ENCODE measurements at regions not wholly inside any gene's neighbourhood (a gene's known extent, or its start where the extent isn't known, plus 50 kb on each side); places are given as distances from the start of the nearest gene placed in this dataset.

DNA sequence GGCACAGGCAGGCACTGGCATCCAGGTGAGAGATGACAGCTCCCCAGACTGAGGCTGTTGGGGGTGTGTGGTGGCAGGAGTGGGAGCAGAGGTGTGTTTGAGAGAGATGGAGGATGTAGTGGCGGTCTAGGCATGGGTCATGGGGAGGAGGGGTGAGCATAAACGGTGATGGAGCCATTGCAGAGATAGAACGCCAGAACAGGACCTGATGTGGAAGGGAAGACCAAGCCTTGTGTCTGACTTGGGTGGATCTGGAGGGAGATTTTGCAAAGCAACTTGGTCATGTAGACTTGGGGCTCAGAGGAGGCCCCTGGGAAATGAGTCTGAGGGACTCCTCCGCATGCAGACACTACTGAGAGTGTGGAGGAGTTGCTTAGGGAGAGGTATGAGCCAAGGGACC is 50.0 kb upstream of the CLDN5 start:
- H3K27me3 Mint-ChIP-seq, result peaks cover 0 to 11% of the 10 kb centered on the region in 2 donors
- H3K9me3 ChIP-seq (ENCODE audit: low read length), result no peaks in the 10 kb centered on the region
- H3K4me1 ChIP-seq (ENCODE audit: insufficient read depth, low read length), result peaks cover 20% of the 10 kb centered on the region
- H3K4me3 ChIP-seq (ENCODE audit: low read length), result no peak overlapping the region
- no peak for DNase-seq
- H3K4me3 Mint-ChIP-seq, result no peak overlapping the region
- no peaks in the 10 kb centered on the region for H3K36me3 ChIP-seq (ENCODE audit: insufficient read depth, low read length)
- no peaks in the 10 kb centered on the region for H3K9me3 Mint-ChIP-seq
- H3K4me1 Mint-ChIP-seq, result peaks cover 11 to 15% (median 13%) of the 10 kb centered on the region in 3 donors
- peaks cover 0 to 1% (median 0%) of the 10 kb centered on the region in 3 donors for H3K36me3 Mint-ChIP-seq
- POLR2A ChIA-PET, result no interaction called here
- no peaks in the 10 kb centered on the region for H3K27me3 ChIP-seq (ENCODE audit: insufficient read depth, low read length, poor library complexity, severe bottlenecking)
- CTCF ChIA-PET, result no interaction called here
- H3K27ac ChIP-seq (ENCODE audit: low read depth, low read length), result no peak overlapping the region
- peak overlapping the region in 1 of 8 donors; percentile 24 for H3K27ac Mint-ChIP-seq

DNA sequence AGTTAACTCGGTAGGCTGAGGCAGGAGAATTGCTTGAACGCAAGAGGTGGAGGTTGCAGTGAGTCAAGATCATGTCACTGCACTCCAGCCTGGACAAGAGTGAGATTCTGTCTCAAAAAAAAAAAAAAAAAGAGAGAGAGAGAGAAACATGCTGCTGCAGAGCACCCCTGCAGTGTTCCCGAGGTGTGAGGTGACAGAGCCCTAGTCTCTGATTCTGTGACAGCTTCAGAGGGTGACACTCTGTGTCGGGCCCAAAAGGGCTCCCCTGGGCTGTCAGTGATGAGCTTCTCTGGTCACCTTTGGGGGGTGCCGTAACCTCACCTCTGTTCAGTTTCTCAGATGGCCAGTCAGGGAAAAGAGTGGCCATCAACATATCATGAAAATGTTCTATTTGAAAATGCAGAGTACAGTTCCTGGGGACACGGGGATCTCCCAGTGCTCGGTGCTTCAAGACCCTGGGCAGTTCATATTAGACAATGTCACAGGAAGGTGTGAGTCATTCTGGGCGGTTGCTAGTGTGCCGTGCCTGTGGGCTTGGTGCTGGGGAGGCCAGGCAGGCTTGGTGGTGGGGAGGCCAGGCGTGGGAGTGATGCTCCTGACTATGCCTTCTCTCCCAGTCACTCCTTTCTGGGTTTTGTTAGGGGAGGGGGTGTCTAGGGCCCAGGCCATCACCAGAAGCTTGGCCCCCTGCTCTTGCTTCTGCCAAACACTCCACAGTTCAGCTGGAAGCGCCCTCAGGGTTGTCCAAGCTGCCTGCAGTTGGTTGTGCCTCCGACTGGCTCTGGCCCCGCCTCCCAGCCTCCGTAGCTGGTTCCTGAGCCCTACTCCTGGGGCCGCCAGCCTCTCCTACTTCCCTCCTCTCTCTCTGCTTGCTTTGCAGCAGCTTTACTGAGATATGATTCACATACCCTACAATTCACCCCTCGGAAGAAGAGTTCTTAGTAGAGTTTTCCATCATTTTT is 52.5 kb upstream of the CLDN5 start:
- Histone ChIP-seq H3K4me1 (ENCODE audit: insufficient read depth, low read length) (peaks cover 30% of the 10 kb centered on the region), H3K36me3 (ENCODE audit: insufficient read depth, low read length) (no peaks in the 10 kb centered on the region), H3K4me3 (ENCODE audit: low read length) (no peak overlapping the region), H3K9me3 (ENCODE audit: low read length) (no peaks in the 10 kb centered on the region), H3K27ac (ENCODE audit: low read depth, low read length) (no peak overlapping the region), H3K27me3 (ENCODE audit: insufficient read depth, low read length, poor library complexity, severe bottlenecking) (no peaks in the 10 kb centered on the region)
- DNase-seq, result no peak
- peaks cover 21 to 27% (median 26%) of the 10 kb centered on the region in 3 donors for H3K4me1 Mint-ChIP-seq
- CTCF ChIA-PET, result no interaction called here
- peak overlapping the region in 4 of 8 donors; percentile 37 to 93 (median 70) for H3K27ac Mint-ChIP-seq
- no peaks in the 10 kb centered on the region for H3K9me3 Mint-ChIP-seq
- POLR2A ChIA-PET, result no interaction called here
- H3K27me3 Mint-ChIP-seq, result peaks cover 0 to 15% of the 10 kb centered on the region in 2 donors
- H3K4me3 Mint-ChIP-seq, result peak overlapping the region in 2 of 7 donors; percentile 5 to 44
- H3K36me3 Mint-ChIP-seq, result peaks cover 0 to 1% (median 0%) of the 10 kb centered on the region in 3 donors

GRCh38 chr22:19577422-19577966 is 53.3 kb upstream of the CLDN5 start:
- Histone ChIP-seq H3K4me3 (ENCODE audit: low read length) (no peak overlapping the region), H3K36me3 (ENCODE audit: insufficient read depth, low read length) (no peaks in the 10 kb centered on the region), H3K4me1 (ENCODE audit: insufficient read depth, low read length) (peaks cover 30% of the 10 kb centered on the region), H3K9me3 (ENCODE audit: low read length) (no peaks in the 10 kb centered on the region), H3K27ac (ENCODE audit: low read depth, low read length) (no peak overlapping the region), H3K27me3 (ENCODE audit: insufficient read depth, low read length, poor library complexity, severe bottlenecking) (no peaks in the 10 kb centered on the region)
- Mint-ChIP-seq H3K4me1 (peaks cover 21 to 27% (median 26%) of the 10 kb centered on the region in 3 donors), H3K4me3 (no peak overlapping the region), H3K27ac (peak overlapping the region in 2 of 8 donors; percentile 83 to 93), H3K36me3 (no peaks in the 10 kb centered on the region), H3K27me3 (peaks cover 0 to 15% of the 10 kb centered on the region in 2 donors), H3K9me3 (no peaks in the 10 kb centered on the region)
- ChIA-PET CTCF (no interaction called here), POLR2A (no interaction called here)
- DNase-seq, result no peak

DNA sequence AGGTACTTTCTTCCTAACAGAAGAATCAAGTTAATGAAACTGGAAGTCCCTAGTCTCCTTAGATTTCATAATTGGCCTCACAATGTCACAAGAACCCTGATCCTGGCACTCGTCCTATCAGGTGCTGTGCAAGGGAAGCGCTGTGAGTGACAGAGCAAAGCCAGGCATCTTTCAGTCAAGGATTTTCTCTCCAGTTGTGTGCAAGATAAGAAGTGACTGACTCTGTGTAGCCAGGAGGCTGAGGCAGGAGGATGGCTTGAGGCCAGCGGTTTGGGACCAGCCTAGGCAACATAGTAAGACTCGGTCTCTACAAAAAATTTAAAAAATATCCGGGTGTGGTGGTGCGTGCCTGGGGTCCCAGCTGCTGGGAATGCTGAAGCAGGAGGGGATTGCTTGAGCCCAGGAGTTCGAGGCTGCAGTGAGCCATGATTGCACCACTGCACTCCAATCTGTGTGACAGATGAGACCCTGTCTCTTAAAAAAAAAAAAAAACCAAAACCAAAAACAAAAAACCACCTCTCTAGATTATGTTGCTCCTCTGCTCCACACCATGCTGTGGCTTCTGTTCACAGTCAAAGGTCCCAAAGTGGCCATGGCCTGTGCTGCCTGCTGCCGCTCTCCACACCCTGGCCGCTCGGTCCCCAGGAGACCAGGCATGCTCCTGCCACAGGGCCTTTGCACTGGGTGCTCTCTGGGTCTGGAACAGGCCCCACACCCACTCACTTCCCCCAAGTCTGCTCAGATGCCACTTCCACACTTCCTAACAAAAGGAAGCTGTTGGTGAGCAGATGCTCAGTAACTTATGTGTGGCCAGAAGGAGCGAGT is 54.2 kb upstream of the CLDN5 start:
- no peak overlapping the region for H3K27ac ChIP-seq (ENCODE audit: low read depth, low read length)
- CTCF ChIA-PET, result no interaction called here
- peaks cover 30% of the 10 kb centered on the region for H3K4me1 ChIP-seq (ENCODE audit: insufficient read depth, low read length)
- Mint-ChIP-seq H3K36me3 (no peaks in the 10 kb centered on the region), H3K4me3 (no peak overlapping the region), H3K27ac (no peak overlapping the region), H3K27me3 (peaks cover 0 to 15% of the 10 kb centered on the region in 2 donors), H3K9me3 (no peaks in the 10 kb centered on the region), H3K4me1 (peaks cover 21 to 27% (median 26%) of the 10 kb centered on the region in 3 donors)
- no peaks in the 10 kb centered on the region for H3K9me3 ChIP-seq (ENCODE audit: low read length)
- no peaks in the 10 kb centered on the region for H3K36me3 ChIP-seq (ENCODE audit: insufficient read depth, low read length)
- no peak overlapping the region for H3K4me3 ChIP-seq (ENCODE audit: low read length)
- H3K27me3 ChIP-seq (ENCODE audit: insufficient read depth, low read length, poor library complexity, severe bottlenecking), result no peaks in the 10 kb centered on the region
- POLR2A ChIA-PET, result no interaction called here
- DNase-seq, result no peak

- Mint-ChIP-seq H3K4me3 (peak overlapping the region in 1 of 7 donors; percentile 32), H3K27me3 (peaks cover 0 to 9% of the 10 kb centered on the region in 2 donors), H3K9me3 (no peaks in the 10 kb centered on the region), H3K4me1 (peaks cover 21 to 27% (median 26%) of the 10 kb centered on the region in 3 donors), H3K36me3 (no peaks in the 10 kb centered on the region), H3K27ac (peak overlapping the region in 3 of 8 donors; percentile 18 to 82 (median 55))
- ChIA-PET POLR2A (no interaction called here), CTCF (no interaction called here)
- no peak for DNase-seq
- Histone ChIP-seq H3K36me3 (ENCODE audit: insufficient read depth, low read length) (no peaks in the 10 kb centered on the region), H3K27me3 (ENCODE audit: insufficient read depth, low read length, poor library complexity, severe bottlenecking) (no peaks in the 10 kb centered on the region), H3K9me3 (ENCODE audit: low read length) (no peaks in the 10 kb centered on the region), H3K4me1 (ENCODE audit: insufficient read depth, low read length) (peaks cover 30% of the 10 kb centered on the region), H3K4me3 (ENCODE audit: low read length) (no peak overlapping the region), H3K27ac (ENCODE audit: low read depth, low read length) (no peak overlapping the region)
Observed at GRCh38 chr22:19579115-19579811, 55.1 kb upstream of the CLDN5 start.

DNA sequence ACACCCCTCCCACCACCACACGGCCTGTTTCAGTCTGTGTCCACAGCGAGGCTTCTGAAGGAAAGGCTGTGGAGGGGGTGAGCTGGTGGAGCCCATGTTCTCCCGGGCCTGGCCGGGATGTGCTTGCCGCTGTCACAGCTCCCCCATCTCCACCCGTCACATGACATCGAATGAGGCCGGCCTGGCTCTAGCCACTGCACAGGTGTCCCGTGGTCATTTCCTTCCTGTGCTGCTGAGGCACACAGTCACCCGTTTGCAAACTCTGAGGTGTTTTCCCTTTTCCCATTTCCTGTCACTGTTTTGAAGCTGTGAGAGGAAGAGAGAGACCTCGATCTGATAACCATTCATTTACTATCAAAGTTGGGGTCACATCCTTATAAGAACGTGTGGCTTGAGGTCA is 55.7 kb upstream of the CLDN5 start:
- ChIA-PET POLR2A (no interaction called here), CTCF (no interaction called here)
- Mint-ChIP-seq H3K36me3 (no peaks in the 10 kb centered on the region), H3K4me3 (no peak overlapping the region), H3K9me3 (no peaks in the 10 kb centered on the region), H3K4me1 (peaks cover 21 to 27% (median 26%) of the 10 kb centered on the region in 3 donors), H3K27ac (peak overlapping the region in 1 of 8 donors; percentile 13), H3K27me3 (peaks cover 0 to 9% of the 10 kb centered on the region in 2 donors)
- no peak for DNase-seq
- peaks cover 30% of the 10 kb centered on the region for H3K4me1 ChIP-seq (ENCODE audit: insufficient read depth, low read length)
- no peak overlapping the region for H3K27ac ChIP-seq (ENCODE audit: low read depth, low read length)
- H3K36me3 ChIP-seq (ENCODE audit: insufficient read depth, low read length), result no peaks in the 10 kb centered on the region
- peak overlapping the region; percentile 0 for H3K4me3 ChIP-seq (ENCODE audit: low read length)
- no peaks in the 10 kb centered on the region for H3K27me3 ChIP-seq (ENCODE audit: insufficient read depth, low read length, poor library complexity, severe bottlenecking)
- H3K9me3 ChIP-seq (ENCODE audit: low read length), result no peaks in the 10 kb centered on the region

- H3K9me3 ChIP-seq (ENCODE audit: low read length), result no peaks in the 10 kb centered on the region
- POLR2A ChIA-PET, result no interaction called here
- no peaks in the 10 kb centered on the region for H3K36me3 ChIP-seq (ENCODE audit: insufficient read depth, low read length)
- peaks cover 21 to 27% (median 26%) of the 10 kb centered on the region in 3 donors for H3K4me1 Mint-ChIP-seq
- H3K27me3 Mint-ChIP-seq, result peaks cover 0 to 9% of the 10 kb centered on the region in 2 donors
- DNase-seq, result no peak
- H3K4me1 ChIP-seq (ENCODE audit: insufficient read depth, low read length), result peaks cover 30% of the 10 kb centered on the region
- CTCF ChIA-PET, result interaction anchor here (0.7 kb wide), 1 partner anchor 285 kb away, joined by 3 read pairs; no protein-coding TSS in a partner anchor
- H3K27me3 ChIP-seq (ENCODE audit: insufficient read depth, low read length, poor library complexity, severe bottlenecking), result no peaks in the 10 kb centered on the region
- no peaks in the 10 kb centered on the region for H3K9me3 Mint-ChIP-seq
- H3K27ac Mint-ChIP-seq, result no peak overlapping the region
- no peak overlapping the region for H3K4me3 Mint-ChIP-seq
- H3K36me3 Mint-ChIP-seq, result no peaks in the 10 kb centered on the region
- H3K27ac ChIP-seq (ENCODE audit: low read depth, low read length), result no peak overlapping the region
- no peak overlapping the region for H3K4me3 ChIP-seq (ENCODE audit: low read length)
Observed at GRCh38 chr22:19580291-19580890, 56.2 kb upstream of the CLDN5 start.

Measured in CD8-positive, alpha-beta memory T cell (primary cell).